Panc1 (cell line): ENCODE measurements at regions not wholly inside any gene's neighbourhood (a gene's known extent, or its start where the extent isn't known, plus 50 kb on each side); places are given as distances from the start of the nearest gene placed in this dataset.

Experiments used
- ATAC-seq: fragments of 200-7000 bp; cut with Tn5 transposase; 2 replicates; pipeline ENCODE4 v1.9.1; 2020; ENCODE audit warnings: mild to moderate bottlenecking, moderate library complexity
- BruUV-seq: library from RNA; stranded (reverse); fragments of 400-500 nt; replicated peaks from 2 replicates; lab custom pipeline; 2021; lab: Mats Ljungman, UMichigan
- CTCF ChIA-PET: fragments of 300-600 bp; sonication (Branson Sonifier 250); formaldehyde crosslinking; loops from one replicate; lab custom pipeline; 2022; ENCODE audit warnings: antibody characterized with exemption; lab: Charles Lee
- POLR2A ChIA-PET: fragments of 300-600 bp; sonication (Branson Sonifier 250); formaldehyde crosslinking; loops from one replicate; lab custom pipeline; 2022; ENCODE audit warnings: antibody characterized with exemption; lab: Charles Lee
- DNase-seq: peaks from one replicate; pipeline ENCODE4 v3.0.0-alpha.2; 2010; ENCODE audit warnings: low read depth, low spot score
- H3K27ac ChIP-seq: 2 replicates; pipeline ENCODE4 v1.5.1; 2011; ENCODE audit warnings: mild to moderate bottlenecking, low read length, inconsistent platforms
- H3K27me3 ChIP-seq: fragments of 200-500 bp; sonication (Bioruptor generic); 2 replicates; pipeline ENCODE4 v1.6.0; 2014; ENCODE audit warnings: low read length, inconsistent platforms; ENCODE audit not compliant: control insufficient read depth, insufficient read depth
- H3K36me3 ChIP-seq: fragments of 200-500 bp; sonication (Bioruptor generic); 2 replicates; pipeline ENCODE4 v1.5.1; 2014; ENCODE audit warnings: inconsistent platforms, mild to moderate bottlenecking, low read length, moderate library complexity; ENCODE audit not compliant: control insufficient read depth, insufficient read depth
- H3K4me1 ChIP-seq: 2 replicates; pipeline ENCODE4 v1.5.1; 2011; ENCODE audit warnings: inconsistent platforms, mild to moderate bottlenecking, low read length, moderate library complexity; ENCODE audit not compliant: control insufficient read depth, insufficient read depth
- H3K4me3 ChIP-seq, 2 experiments: 2 replicates each; pipeline ENCODE4 v1.5.1; 2011 to 2012; ENCODE audit warnings: low read depth in 2 of 2, low read length in 2 of 2, mild to moderate bottlenecking in 2 of 2, inconsistent platforms in 1 of 2, moderate library complexity in 1 of 2
- H3K9me3 ChIP-seq: fragments of 200-500 bp; sonication (Bioruptor generic); 2 replicates; pipeline ENCODE4 v1.5.1; 2014; ENCODE audit warnings: low read depth, mild to moderate bottlenecking, inconsistent platforms, low read length, moderate library complexity; ENCODE audit not compliant: control insufficient read depth, insufficient read depth
- CTCF ChIP-seq: fragments of 450-650 bp; IDR thresholded peaks from 2 replicates; pipeline ENCODE4 v1.5.1; 2017; ENCODE audit warnings: mild to moderate bottlenecking
- POLR2AphosphoS5 ChIP-seq: IDR thresholded peaks from 2 replicates; pipeline ENCODE4 v1.6.1; 2012; ENCODE audit warnings: mild to moderate bottlenecking, low read depth, low read length, moderate library complexity
- REST ChIP-seq, 2 experiments: IDR thresholded peaks; 2 replicates each; pipeline ENCODE4 v1.6.1; 2011 to 2012; ENCODE audit warnings: low read depth in 2 of 2, control low read depth in 1 of 2, low read length in 1 of 2, mild to moderate bottlenecking in 1 of 2, moderate library complexity in 1 of 2; ENCODE audit not compliant: insufficient read depth in 1 of 2
- SIN3A ChIP-seq: IDR thresholded peaks from 2 replicates; pipeline ENCODE4 v1.6.1; 2012; ENCODE audit warnings: low read depth, mild to moderate bottlenecking, low read length, moderate library complexity, borderline replicate concordance; ENCODE audit not compliant: insufficient read depth
- TCF7L2 ChIP-seq: IDR thresholded peaks from 2 replicates; pipeline ENCODE4 v1.6.1; 2011; ENCODE audit warnings: mild to moderate bottlenecking, low read depth, low read length, inconsistent platforms
- in situ Hi-C: cut with HindIII; loops from 2 replicates; pipeline ENCODE4 v1.10.0; 2016; ENCODE audit warnings: low sequenced_read_pairs, low pct_unique_long_range_greater_than_20kb
- intact Hi-C: fragments of 100-400 bp; cut with micrococcal nuclease; formaldehyde crosslinking; loops from one replicate; pipeline ENCODE4 v1.10.0; 2022; ENCODE audit not compliant: unreplicated experiment

- no peak overlapping the region for H3K4me3 ChIP-seq
- in situ Hi-C loops = no loop called here
- TF ChIP-seq SIN3A (no peak), TCF7L2 (no peak), REST (IDR thresholded peaks at IDR 0.05; ENCODE audit: insufficient read depth in 1 of 2, low read depth in 2 of 2, low read length in 1 of 2) (no peak), CTCF (no peak), POLR2AphosphoS5 (no peak)
- H3K27ac ChIP-seq = no peak overlapping the region
- H3K27me3 ChIP-seq = no peaks in the 10 kb centered on the region
- intact Hi-C loops = no loop called here
- H3K4me1 ChIP-seq = no peaks in the 10 kb centered on the region
- ChIA-PET CTCF (no interaction called here), POLR2A (no interaction called here)
- H3K9me3 ChIP-seq = no peaks in the 10 kb centered on the region
- BruUV-seq = no TSS peak
- DNase-seq = no peak
- ATAC-seq = no peak
- H3K36me3 ChIP-seq = no peaks in the 10 kb centered on the region
Measured at GRCh38 chr9:1909322-1909721, 105.8 kb upstream of the SMARCA2 start.

- Histone ChIP-seq H3K36me3 (no peaks in the 10 kb centered on the region), H3K4me1 (no peaks in the 10 kb centered on the region), H3K27me3 (no peaks in the 10 kb centered on the region), H3K27ac (no peak overlapping the region), H3K4me3 (no peak overlapping the region), H3K9me3 (no peaks in the 10 kb centered on the region)
- POLR2A ChIA-PET = no interaction called here
- intact Hi-C loops = no loop called here
- TF ChIP-seq POLR2AphosphoS5 (no peak), REST (IDR thresholded peaks at IDR 0.05; ENCODE audit: insufficient read depth in 1 of 2, low read depth in 2 of 2, low read length in 1 of 2) (no peak), CTCF (no peak), TCF7L2 (no peak), SIN3A (no peak)
- in situ Hi-C loops = no loop called here
- BruUV-seq = no TSS peak
- ATAC-seq = no peak
- DNase-seq = no peak
- CTCF ChIA-PET = no interaction called here
Measured at GRCh38 chr9:1910269-1910811, 104.8 kb upstream of the SMARCA2 start.
